H9 (cell line): ENCODE measurements at regions not wholly inside any gene's neighbourhood (a gene's known extent, or its start where the extent isn't known, plus 50 kb on each side); places are given as distances from the start of the nearest gene placed in this dataset.

Experiments
- DNase-seq: peaks from one replicate; pipeline ENCODE4 v3.0.0-alpha.2; 2017
- H2AFZ ChIP-seq: one replicate; pipeline ENCODE4 v1.6.1; 2013; ENCODE audit warnings: mild to moderate bottlenecking, low read length, control low read depth, moderate library complexity
- H2AK5ac ChIP-seq: 2 replicates; pipeline ENCODE4 v1.6.1; 2013; ENCODE audit warnings: low read length, control low read depth, mixed read lengths; ENCODE audit not compliant: insufficient read length
- H2BK120ac ChIP-seq: one replicate; pipeline ENCODE4 v1.6.1; 2013; ENCODE audit warnings: low read depth, mild to moderate bottlenecking, low read length, control low read depth, inconsistent platforms; ENCODE audit not compliant: poor library complexity, severe bottlenecking
- H2BK12ac ChIP-seq: 2 replicates; pipeline ENCODE4 v1.6.1; 2013; ENCODE audit warnings: low read length, control low read depth, mixed read lengths, low read depth; ENCODE audit not compliant: insufficient read length
- H2BK15ac ChIP-seq: 2 replicates; pipeline ENCODE4 v1.6.1; 2013; ENCODE audit warnings: low read depth, low read length, control low read depth
- H2BK20ac ChIP-seq: one replicate; pipeline ENCODE4 v1.6.1; 2013; ENCODE audit warnings: low read depth, mild to moderate bottlenecking, low read length, control low read depth, inconsistent platforms; ENCODE audit not compliant: poor library complexity, severe bottlenecking
- H2BK5ac ChIP-seq: 2 replicates; pipeline ENCODE4 v1.6.1; 2013; ENCODE audit warnings: low read length, control low read depth, mixed read lengths; ENCODE audit not compliant: insufficient read length
- H3K14ac ChIP-seq: 2 replicates; pipeline ENCODE4 v1.6.1; 2013; ENCODE audit warnings: low read length, control low read depth; ENCODE audit not compliant: insufficient read depth
- H3K18ac ChIP-seq: 2 replicates; pipeline ENCODE4 v1.6.1; 2013; ENCODE audit warnings: low read depth, mild to moderate bottlenecking, mixed read lengths, low read length, control low read depth; ENCODE audit not compliant: insufficient read length
- H3K23ac ChIP-seq: 2 replicates; pipeline ENCODE4 v1.6.1; 2013; ENCODE audit warnings: low read length, control low read depth, mixed read lengths, low read depth; ENCODE audit not compliant: insufficient read length
- H3K23me2 ChIP-seq: 2 replicates; pipeline ENCODE4 v1.6.1; 2013; ENCODE audit warnings: low read depth, mild to moderate bottlenecking, mixed read lengths, low read length, control low read depth; ENCODE audit not compliant: insufficient read length, poor library complexity, severe bottlenecking
- H3K27ac ChIP-seq: 2 replicates; pipeline ENCODE4 v1.5.1; 2013; ENCODE audit warnings: low read length, control low read depth, mixed read lengths, low read depth; ENCODE audit not compliant: insufficient read length
- H3K27me3 ChIP-seq: 2 replicates; pipeline ENCODE4 v1.6.1; 2013; ENCODE audit warnings: low read length, control low read depth, inconsistent platforms; ENCODE audit not compliant: insufficient read depth
- H3K4ac ChIP-seq: 2 replicates; pipeline ENCODE4 v1.6.1; 2013; ENCODE audit warnings: low read depth, mild to moderate bottlenecking, control low read depth, inconsistent platforms, low read length, moderate library complexity
- H3K4me1 ChIP-seq: 2 replicates; pipeline ENCODE4 v1.6.1; 2013; ENCODE audit warnings: low read length, control low read depth, inconsistent platforms; ENCODE audit not compliant: insufficient read depth
- H3K4me2 ChIP-seq: 2 replicates; pipeline ENCODE4 v1.6.1; 2013; ENCODE audit warnings: low read length, control low read depth, mixed read lengths; ENCODE audit not compliant: insufficient read length, insufficient read depth
- H3K56ac ChIP-seq: 2 replicates; pipeline ENCODE4 v1.6.1; 2013; ENCODE audit warnings: low read depth, mild to moderate bottlenecking, mixed read lengths, low read length, control low read depth; ENCODE audit not compliant: insufficient read length
- H3K79me1 ChIP-seq: 2 replicates; pipeline ENCODE4 v1.6.1; 2013; ENCODE audit warnings: low read depth, mild to moderate bottlenecking, moderate library complexity, low read length, control low read depth, inconsistent platforms; ENCODE audit not compliant: insufficient read depth, poor library complexity, severe bottlenecking
- H3K79me2 ChIP-seq: 2 replicates; pipeline ENCODE4 v1.6.1; 2013; ENCODE audit warnings: low read length, control low read depth, inconsistent platforms; ENCODE audit not compliant: insufficient read depth
- H3K9ac ChIP-seq: 2 replicates; pipeline ENCODE4 v1.6.1; 2013; ENCODE audit warnings: low read length, control low read depth, mixed read lengths; ENCODE audit not compliant: insufficient read length; ENCODE audit errors: extremely low read depth
- H3K9me3 ChIP-seq: one replicate; pipeline ENCODE4 v1.6.1; 2013; ENCODE audit warnings: low read depth, low read length, inconsistent platforms; ENCODE audit not compliant: control insufficient read depth
- H3T11ph ChIP-seq: one replicate; pipeline ENCODE4 v1.6.1; 2013; ENCODE audit warnings: mild to moderate bottlenecking, low read length, control low read depth, inconsistent platforms
- H4K20me1 ChIP-seq: one replicate; pipeline ENCODE4 v1.6.1; 2013; ENCODE audit not compliant: control insufficient read depth, insufficient read length, insufficient read depth
- H4K5ac ChIP-seq: 2 replicates; pipeline ENCODE4 v1.6.1; 2013; ENCODE audit warnings: low read depth, mild to moderate bottlenecking, mixed read lengths, low read length, control low read depth; ENCODE audit not compliant: insufficient read length
- H4K8ac ChIP-seq: replicated peaks from 2 replicates; pipeline ENCODE4 v1.6.1; 2013; ENCODE audit warnings: low read length, control low read depth, mixed read lengths, low read depth; ENCODE audit not compliant: insufficient read length
- H4K91ac ChIP-seq: 2 replicates; pipeline ENCODE4 v1.6.1; 2013; ENCODE audit warnings: low read depth, mild to moderate bottlenecking, moderate library complexity, mixed read lengths, low read length, control low read depth; ENCODE audit not compliant: insufficient read length
- H3K27ac Mint-ChIP-seq, 3 experiments: 2 replicates in 2 of 3; 3 replicates in 1 of 3; pipeline ENCODE4 v1.8.0; 2020 to 2021; ENCODE audit warnings: mixed read lengths in 3 of 3, mild to moderate bottlenecking in 1 of 3, moderate library complexity in 1 of 3
- H3K27me3 Mint-ChIP-seq: 2 replicates; pipeline ENCODE4 v1.8.0; 2021; ENCODE audit warnings: low read depth, mild to moderate bottlenecking, moderate library complexity, mixed read lengths
- H3K36me3 Mint-ChIP-seq, 3 experiments: 2 replicates in 2 of 3; 3 replicates in 1 of 3; pipeline ENCODE4 v1.8.0; 2020 to 2021; ENCODE audit warnings: low read depth in 3 of 3, mixed read lengths in 3 of 3; ENCODE audit not compliant: insufficient read depth in 1 of 3
- H3K4me1 Mint-ChIP-seq, 2 experiments: 2 replicates each; pipeline ENCODE4 v1.8.0; 2020; ENCODE audit warnings: mixed read lengths in 2 of 2
- H3K4me3 Mint-ChIP-seq, 2 experiments: 2 replicates in 1 of 2; 3 replicates in 1 of 2; pipeline ENCODE4 v1.8.0; 2020 to 2021; ENCODE audit warnings: mild to moderate bottlenecking in 2 of 2, mixed read lengths in 2 of 2, moderate library complexity in 1 of 2
- H3K9me3 Mint-ChIP-seq, 2 experiments: 2 replicates in 1 of 2; 3 replicates in 1 of 2; pipeline ENCODE4 v1.8.0; 2020; ENCODE audit warnings: mild to moderate bottlenecking in 2 of 2, mixed read lengths in 2 of 2, moderate library complexity in 1 of 2
- WGBS: extraction: QIAGEN DNeasy Blood & Tissue Kit; methylation state at CpG from one replicate; pipeline ENCODE4 v1.1.7; 2013; ENCODE audit warnings: missing lambda C conversion rate, low lambda C conversion rate, mixed read lengths; ENCODE audit not compliant: insufficient read length; ENCODE audit errors: extremely low coverage; 5-methylcytosine and 5-hydroxymethylcytosine counted together
- TF ChIP-seq, protein P1 (sequence below): fragments of 200-600 bp; sonication (generic); conservative IDR thresholded peaks from 3 replicates; pipeline ENCODE4 v1.8.0; 2021; ENCODE audit warnings: antibody characterized with exemption, mild to moderate bottlenecking

DNA sequence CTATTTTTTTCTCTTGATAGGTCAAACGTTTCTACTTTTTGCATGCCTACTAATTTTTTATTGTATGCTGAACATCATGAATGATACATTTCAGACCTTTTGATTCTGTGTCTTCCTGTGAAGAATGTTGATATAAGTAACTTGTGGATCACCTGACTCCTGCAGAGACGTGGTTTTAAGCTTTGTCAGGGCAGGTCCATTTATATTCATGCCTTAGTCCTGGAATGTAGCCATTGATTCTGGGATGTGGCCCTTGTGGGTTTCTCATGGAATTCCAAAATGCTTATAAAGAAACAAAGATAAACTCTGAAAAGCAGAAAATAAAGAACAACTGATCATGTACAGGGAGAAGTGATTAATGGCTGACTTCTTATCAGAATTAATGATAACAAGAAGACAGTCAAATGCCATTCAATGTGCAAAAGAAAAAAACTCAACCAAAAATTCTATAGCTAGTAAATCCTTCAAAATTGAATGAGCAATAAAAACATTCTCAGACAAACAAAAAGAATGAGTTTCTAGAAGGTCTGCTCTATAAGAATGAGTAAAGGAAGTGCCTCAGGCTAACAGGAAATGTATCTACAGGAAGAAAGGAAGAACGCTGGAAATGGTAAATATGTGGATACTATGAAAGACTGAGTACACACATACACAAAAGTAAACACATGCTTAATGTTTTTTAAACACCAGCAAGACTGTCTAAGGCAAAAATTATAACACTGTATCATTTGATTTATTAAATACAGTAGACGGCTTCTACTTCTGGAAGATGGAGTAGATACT is 284.8 kb upstream of the DIO3 start:
- Mint-ChIP-seq H3K27me3 (no peaks in the 10 kb centered on the region; the same call in none of the 2 replicates), H3K27ac (no peak overlapping the region), H3K9me3 (peaks cover 12 to 13% of the 10 kb centered on the region in 2 experiments), H3K4me1 (peaks cover 12 to 14% of the 10 kb centered on the region in 2 experiments), H3K36me3 (peaks cover 0 to 14% (median 0%) of the 10 kb centered on the region in 3 experiments; a peak in 4 of 7 replicates), H3K4me3 (no peak overlapping the region)
- Histone ChIP-seq H3K23ac (no peak overlapping the region), H3K79me1 (no peaks in the 10 kb centered on the region), H3K9ac (no peak overlapping the region), H2BK12ac (no peak overlapping the region), H3K4me1 (no peaks in the 10 kb centered on the region), H3K56ac (no peak overlapping the region), H3K9me3 (no peaks in the 10 kb centered on the region), H2BK15ac (no peak overlapping the region), H2AFZ (no peak overlapping the region), H3K27me3 (no peaks in the 10 kb centered on the region), H3K79me2 (no peaks in the 10 kb centered on the region), H3K27ac (no peak overlapping the region), H3K4me2 (no peak overlapping the region), H4K8ac (no peak overlapping the region), H2BK20ac (no peak overlapping the region), H3K23me2 (no peaks in the 10 kb centered on the region), H3K18ac (no peak overlapping the region), H4K5ac (no peak overlapping the region), H2AK5ac (no peak overlapping the region), H2BK120ac (no peak overlapping the region), H4K20me1 (no peaks in the 10 kb centered on the region), H3K14ac (no peak overlapping the region), H4K91ac (no peak overlapping the region), H3K4ac (no peak overlapping the region), H2BK5ac (no peak overlapping the region), H3T11ph (no peak overlapping the region)
- DNase-seq: no peak
- no CpG with 5 or more reads among the region's 4 CpGs for WGBS
- TF ChIP-seq, protein P1, sequence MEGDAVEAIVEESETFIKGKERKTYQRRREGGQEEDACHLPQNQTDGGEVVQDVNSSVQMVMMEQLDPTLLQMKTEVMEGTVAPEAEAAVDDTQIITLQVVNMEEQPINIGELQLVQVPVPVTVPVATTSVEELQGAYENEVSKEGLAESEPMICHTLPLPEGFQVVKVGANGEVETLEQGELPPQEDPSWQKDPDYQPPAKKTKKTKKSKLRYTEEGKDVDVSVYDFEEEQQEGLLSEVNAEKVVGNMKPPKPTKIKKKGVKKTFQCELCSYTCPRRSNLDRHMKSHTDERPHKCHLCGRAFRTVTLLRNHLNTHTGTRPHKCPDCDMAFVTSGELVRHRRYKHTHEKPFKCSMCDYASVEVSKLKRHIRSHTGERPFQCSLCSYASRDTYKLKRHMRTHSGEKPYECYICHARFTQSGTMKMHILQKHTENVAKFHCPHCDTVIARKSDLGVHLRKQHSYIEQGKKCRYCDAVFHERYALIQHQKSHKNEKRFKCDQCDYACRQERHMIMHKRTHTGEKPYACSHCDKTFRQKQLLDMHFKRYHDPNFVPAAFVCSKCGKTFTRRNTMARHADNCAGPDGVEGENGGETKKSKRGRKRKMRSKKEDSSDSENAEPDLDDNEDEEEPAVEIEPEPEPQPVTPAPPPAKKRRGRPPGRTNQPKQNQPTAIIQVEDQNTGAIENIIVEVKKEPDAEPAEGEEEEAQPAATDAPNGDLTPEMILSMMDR: no peak
